HG03064 (cell line): ENCODE measurements at regions not wholly inside any gene's neighbourhood (a gene's known extent, or its start where the extent isn't known, plus 50 kb on each side); places are given as distances from the start of the nearest gene placed in this dataset.

ENCODE experiments used
- ATAC-seq: cut with Tn5 transposase; IDR thresholded peaks from one replicate; pipeline ENCODE4 v1.9.1; 2021; ENCODE audit warnings: low read depth; ENCODE audit not compliant: unreplicated experiment

GRCh38 chr14:38527502-38527878, 271.6 kb upstream of the CLEC14A start:
- no peak for ATAC-seq

DNA sequence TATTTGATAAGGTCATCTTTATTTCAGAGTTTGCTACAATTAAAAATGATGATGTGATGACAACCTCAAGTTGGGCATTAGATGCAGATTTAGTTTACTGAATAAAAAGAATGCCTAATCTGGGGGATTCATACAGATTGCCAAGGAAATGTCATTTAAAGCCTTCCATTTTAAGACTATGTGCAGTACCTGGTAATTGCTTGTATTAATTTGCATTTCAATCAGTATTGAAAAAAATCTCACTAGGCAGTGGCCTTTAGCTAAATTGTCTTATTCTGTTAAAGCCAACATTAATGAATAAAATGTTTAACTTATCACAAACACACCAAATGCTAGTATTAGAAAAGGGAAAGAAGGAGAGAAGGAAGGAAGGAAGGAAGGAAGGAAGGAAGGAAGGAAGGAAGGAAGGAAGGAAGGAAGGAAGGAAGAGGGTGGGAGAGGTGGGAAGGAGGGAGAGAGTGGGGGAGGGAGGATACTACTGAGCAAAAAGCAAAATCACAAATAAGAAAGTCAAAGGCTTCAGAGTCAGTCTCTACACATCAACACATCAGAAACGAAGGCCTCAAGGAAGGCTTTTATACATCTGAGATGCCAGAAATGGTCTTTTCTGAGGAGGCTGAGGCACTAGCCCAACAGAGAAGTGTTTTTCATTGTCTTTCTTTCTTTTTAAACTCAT, 271.1 kb upstream of the CLEC14A start:
- ATAC-seq = no peak

DNA sequence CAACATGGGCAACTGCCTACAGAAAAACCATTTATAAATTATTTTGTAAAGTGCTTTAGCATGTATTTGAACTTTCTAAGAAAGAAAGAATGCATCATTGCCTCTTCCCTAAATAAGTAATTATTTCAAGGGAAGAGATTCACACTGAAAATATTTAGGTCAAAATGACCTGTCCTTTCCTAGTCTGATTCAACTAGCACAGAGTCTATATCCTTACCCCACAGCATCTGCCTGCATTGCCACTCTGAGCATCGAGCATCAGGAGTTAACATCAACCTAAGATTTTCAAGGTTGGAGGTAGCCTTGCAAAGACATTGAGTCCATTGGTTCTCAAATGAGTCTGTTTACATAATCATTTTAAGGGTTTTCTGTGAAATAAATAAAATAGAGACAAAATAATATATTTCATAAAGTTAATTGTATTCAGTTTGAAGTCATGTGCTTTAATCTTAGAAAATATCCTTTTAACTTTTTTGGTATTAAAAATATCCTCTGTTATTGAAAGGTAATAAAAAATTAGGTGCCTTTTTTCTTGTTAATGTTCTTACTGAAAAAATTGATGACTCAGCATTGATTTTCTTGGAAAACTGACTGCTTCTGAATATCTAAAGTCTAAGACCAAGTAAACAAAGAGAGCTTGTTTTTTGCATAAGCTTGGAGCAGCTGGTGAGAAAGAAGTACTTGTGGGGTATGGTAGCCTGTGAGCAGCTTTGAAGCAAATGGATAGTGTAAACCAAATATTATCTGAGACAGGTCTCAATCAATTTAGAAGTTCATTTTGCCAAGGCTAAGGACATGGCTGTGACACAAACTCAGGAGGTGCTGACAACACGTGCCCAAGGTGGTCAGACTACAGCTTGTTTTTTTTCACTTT, 269.0 kb upstream of the CLEC14A start:
- ATAC-seq = no peak

DNA sequence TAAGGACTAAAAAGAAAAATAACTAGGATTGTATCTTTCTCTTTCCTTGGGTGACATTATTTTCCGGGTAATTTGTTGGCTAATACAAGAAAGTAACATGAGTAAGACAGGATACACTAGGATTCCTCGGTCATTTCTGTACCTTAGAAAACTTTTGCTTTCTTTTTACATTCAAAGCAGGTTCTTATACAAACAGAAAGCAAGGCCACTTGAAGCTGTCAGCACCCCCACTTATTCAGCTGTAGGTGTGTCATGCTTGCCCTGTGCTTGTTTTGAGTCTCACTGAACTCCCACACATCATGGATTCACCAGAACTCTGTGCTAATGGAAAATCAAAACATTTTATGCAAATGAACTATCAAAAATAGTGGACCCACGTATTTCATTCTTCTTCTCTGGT, 266.8 kb upstream of the CLEC14A start:
- no peak for ATAC-seq

DNA sequence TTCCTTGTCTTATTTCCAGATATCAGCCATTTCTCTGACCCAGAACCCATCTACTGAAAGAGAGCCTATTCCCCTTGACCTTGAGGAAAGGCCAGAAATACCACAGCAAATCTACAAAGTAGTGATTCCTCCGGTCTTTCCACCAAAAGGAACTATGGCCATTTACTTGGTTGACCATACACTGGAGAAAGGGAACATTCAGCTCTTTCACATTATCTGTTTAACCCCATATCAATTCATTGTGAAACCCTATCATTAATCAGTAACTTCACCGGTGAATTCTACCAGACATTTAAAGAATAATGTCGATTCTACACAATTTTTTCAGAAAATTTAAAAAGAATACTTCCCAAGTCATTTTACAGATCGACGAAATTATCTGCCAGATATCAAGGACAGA, 265.7 kb upstream of the CLEC14A start:
- no peak for ATAC-seq

- ATAC-seq = no peak
Measured at GRCh38 chr14:38517426-38517825, 261.5 kb upstream of the CLEC14A start.

DNA sequence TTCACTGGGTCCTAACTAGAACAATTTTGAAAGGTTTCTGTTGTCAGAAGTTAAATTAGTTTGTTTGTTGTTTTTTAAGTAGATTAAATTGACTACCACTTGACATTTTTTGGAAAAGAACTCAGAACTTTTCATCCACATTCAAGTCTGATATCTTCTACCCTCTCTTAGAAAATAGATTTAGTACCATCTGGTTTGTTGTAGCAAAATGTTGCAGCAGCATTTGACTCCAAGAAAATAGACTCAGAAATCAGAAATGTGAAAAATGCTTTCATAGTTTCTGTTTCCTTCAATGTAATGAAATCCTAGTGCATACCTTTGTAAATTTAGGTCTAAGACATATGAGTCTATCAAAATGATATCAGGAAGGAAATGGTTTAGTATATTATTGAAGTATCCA, 256.3 kb upstream of the CLEC14A start:
- no peak for ATAC-seq

GRCh38 chr14:38507299-38507698, 251.4 kb upstream of the CLEC14A start:
- no peak for ATAC-seq

GRCh38 chr14:38505973-38506249, 250.0 kb upstream of the CLEC14A start:
- no peak for ATAC-seq

- ATAC-seq = no peak
Measured at GRCh38 chr14:38505221-38505972, 249.5 kb upstream of the CLEC14A start.

- ATAC-seq = no peak
Measured at GRCh38 chr14:38504175-38504574, 248.3 kb upstream of the CLEC14A start.

GRCh38 chr14:38502239-38502638, 246.3 kb upstream of the CLEC14A start:
- no peak for ATAC-seq

DNA sequence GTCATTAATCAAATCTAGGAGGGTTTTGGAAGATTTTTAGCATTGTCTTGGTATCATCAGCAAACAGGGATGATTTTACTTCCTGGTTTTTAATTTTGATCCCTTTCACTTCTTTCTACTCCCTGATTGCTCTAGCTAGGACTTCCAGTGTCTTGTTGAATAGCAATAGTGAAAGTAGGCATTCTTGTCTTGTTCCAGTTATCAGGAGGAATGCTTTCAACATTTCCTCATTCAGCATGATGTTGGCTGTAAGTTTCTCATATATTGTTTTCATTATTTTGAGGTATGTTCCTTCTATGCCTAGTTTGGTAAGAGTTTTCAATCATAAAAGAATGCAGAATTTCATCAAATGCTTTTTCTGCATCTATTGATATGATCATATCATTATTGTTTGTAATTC, 244.2 kb upstream of the CLEC14A start:
- no peak for ATAC-seq

DNA sequence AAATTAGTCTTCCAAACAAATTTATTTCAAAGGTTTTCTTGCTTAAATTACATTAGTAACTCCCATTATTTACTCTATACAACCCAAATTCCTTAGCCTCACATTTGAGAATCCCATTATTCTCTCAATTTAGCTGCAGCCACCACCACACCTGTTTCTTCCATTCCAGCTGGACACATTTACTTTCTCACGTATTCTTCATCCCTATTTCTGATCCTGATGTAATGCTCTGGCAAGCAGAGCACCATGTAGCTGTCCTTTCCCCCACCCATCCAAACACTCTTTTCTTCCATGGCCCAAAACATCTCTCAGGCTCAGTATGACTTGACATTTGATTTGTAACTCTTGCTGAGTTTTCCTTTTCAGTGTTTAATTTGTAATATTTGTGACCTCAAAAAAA, 240.2 kb upstream of the CLEC14A start:
- no peak for ATAC-seq

DNA sequence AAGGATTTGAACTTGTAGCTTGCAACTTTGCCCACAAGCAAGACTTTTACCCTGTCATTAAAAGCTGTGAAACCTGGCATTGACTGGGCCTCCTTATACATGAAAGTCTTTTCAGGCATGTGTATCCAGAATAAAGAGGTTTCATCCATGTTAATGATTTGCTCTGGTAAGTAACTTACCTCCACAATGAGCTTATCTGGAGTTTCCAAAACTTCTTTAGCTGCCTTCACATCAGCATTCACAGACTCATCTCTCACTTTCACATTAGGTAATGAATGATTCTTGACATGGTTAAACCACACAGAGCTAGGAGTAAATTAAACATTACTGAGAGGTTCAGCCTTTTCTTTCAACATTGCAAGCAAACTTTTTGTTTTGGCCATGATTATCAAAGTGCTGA, 234.4 kb upstream of the CLEC14A start:
- no peak for ATAC-seq

GRCh38 chr14:38485026-38485425, 229.1 kb upstream of the CLEC14A start:
- no peak for ATAC-seq

DNA sequence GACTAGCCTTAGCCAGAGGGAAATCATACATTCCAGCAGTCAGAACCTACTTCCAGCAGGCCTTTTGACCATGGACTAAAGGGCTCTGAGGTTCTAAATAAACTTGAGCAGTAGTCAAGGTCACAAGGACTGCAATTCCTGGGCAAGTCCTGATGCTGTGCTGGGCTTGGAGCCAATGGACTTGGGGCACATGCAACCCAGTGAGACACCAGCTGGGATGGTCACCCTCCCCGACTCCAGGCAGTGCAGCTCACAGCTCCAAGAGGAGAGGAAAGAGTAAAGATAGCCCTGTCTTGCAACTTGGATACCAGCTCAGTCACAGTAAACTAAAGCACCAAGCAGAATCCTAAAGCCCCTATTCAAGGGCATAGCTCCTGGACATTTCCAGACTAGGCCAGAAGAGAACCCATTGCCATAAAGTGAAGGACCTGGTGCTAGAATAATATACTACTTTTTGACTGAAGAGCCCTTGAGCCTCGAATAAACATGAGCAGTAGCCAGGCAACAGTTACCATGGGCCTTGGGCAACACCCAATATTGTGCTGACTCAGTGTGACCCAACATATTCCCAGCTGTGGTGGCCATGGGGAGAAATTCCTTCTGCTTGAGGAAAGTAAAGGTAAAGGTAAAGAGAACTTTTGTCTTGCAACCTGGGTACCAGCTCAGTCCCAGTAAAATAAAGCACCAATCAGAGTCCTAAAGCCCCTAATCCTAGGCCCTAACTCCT, 226.2 kb upstream of the CLEC14A start:
- no peak for ATAC-seq

DNA sequence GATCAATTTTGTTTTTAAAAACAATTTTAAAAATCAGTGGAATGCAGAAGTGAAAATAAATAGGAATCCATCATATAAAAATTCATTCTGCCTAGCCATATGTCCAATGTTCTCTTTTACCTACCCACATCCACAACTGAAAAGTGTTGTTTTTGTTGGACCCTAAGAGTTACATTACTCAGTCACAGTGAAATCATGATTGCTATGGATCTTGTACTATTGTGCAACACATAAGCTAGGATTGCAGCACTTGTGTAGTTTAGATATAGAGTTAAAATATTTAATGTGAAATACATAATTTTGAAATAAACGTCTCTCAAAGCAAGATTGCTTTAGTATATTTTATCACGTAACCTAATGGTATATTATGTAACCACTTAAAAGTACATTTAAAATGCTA, 213.3 kb upstream of the CLEC14A start:
- no peak for ATAC-seq

DNA sequence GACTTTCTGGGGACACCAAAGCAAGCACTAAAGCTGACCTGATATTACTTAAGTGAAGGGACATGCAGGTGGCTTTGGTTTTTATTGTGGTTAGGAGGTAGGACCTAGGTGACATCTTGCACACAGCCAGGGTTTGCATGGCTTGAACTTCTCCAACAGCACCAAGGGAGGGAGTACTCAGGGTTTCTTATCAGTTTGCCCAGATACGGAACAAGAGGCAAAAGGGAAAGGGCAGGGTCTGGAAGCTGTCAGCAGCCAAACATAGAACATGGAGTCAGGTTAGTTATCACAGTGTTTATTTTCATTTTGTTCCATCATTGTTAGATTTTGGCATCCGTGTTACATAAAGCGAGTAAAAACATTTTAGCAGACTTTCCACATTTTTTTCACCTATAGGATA, 186.3 kb upstream of the CLEC14A start:
- no peak for ATAC-seq

- ATAC-seq = no peak
Measured at GRCh38 chr14:38432186-38432585, 176.3 kb upstream of the CLEC14A start.

- ATAC-seq = no peak
Measured at GRCh38 chr14:38431156-38431555, 175.3 kb upstream of the CLEC14A start.
